ENCODE measurements at regions not wholly inside any gene's neighbourhood (a gene's known extent, or its start where the extent isn't known, plus 50 kb on each side); places are given as distances from the start of the nearest gene placed in this dataset.

- no peak for TF ChIP-seq CTCF (IDR thresholded peaks at IDR 0.05)
- no peak for TF ChIP-seq EP300 (IDR thresholded peaks at IDR 0.05; ENCODE audit: low read depth)
- no peak for TF ChIP-seq POLR2A (IDR thresholded peaks at IDR 0.05)
- no peak for TF ChIP-seq POLR2AphosphoS5 (IDR thresholded peaks at IDR 0.05)
Measured at GRCh38 chr12:114784526-114784925, 100.6 kb upstream of the TBX3 start.
